Large intestine (tissue), 3 donors: ENCODE measurements at regions not wholly inside any gene's neighbourhood (a gene's known extent, or its start where the extent isn't known, plus 50 kb on each side); places are given as distances from the start of the nearest gene placed in this dataset.

ENCODE experiments used
- DNase-seq, 2 donors: peaks; one replicate each; pipeline versions ENCODE4 v3.0.0 to v3.0.0-alpha.2; 2013
- H3K27ac ChIP-seq: one replicate; pipeline ENCODE4 v1.5.1; 2013; ENCODE audit warnings: low read length
- H3K27me3 ChIP-seq: 2 replicates; pipeline ENCODE4 v1.6.1; 2013; ENCODE audit warnings: low read length; ENCODE audit not compliant: control insufficient read depth, insufficient read depth
- H3K36me3 ChIP-seq: 2 replicates; pipeline ENCODE4 v1.6.1; 2013; ENCODE audit warnings: low read length; ENCODE audit not compliant: control insufficient read depth, insufficient read depth
- H3K4me1 ChIP-seq: one replicate; pipeline ENCODE4 v1.6.1; 2013; ENCODE audit warnings: low read length; ENCODE audit not compliant: control insufficient read depth, insufficient read depth
- H3K4me3 ChIP-seq: one replicate; pipeline ENCODE4 v1.5.1; 2013; ENCODE audit warnings: low read length
- H3K9me3 ChIP-seq: one replicate; pipeline ENCODE4 v1.6.1; 2013; ENCODE audit warnings: mild to moderate bottlenecking, low read depth, low read length, moderate library complexity; ENCODE audit not compliant: control insufficient read depth
- WGBS: methylation state at CpG from one replicate; pipeline ENCODE4 v1.1.5; 2013; ENCODE audit warnings: low lambda C conversion rate; ENCODE audit not compliant: insufficient coverage; 5-methylcytosine and 5-hydroxymethylcytosine counted together

GRCh38 chr21:14602382-14602958 is 56.4 kb upstream of the SAMSN1 start:
- Histone ChIP-seq H3K4me3 (no peak overlapping the region), H3K4me1 (no peaks in the 10 kb centered on the region), H3K36me3 (no peaks in the 10 kb centered on the region), H3K9me3 (no peaks in the 10 kb centered on the region), H3K27me3 (no peaks in the 10 kb centered on the region), H3K27ac (no peak overlapping the region)
- WGBS: no CpG with 5 or more reads among the region's 1 CpG
- DNase-seq: no peak

- H3K27me3 ChIP-seq: no peaks in the 10 kb centered on the region
- no peak for DNase-seq
- H3K27ac ChIP-seq: no peak overlapping the region
- H3K9me3 ChIP-seq: no peaks in the 10 kb centered on the region
- no CpG with 5 or more reads among the region's 3 CpGs for WGBS
- no peaks in the 10 kb centered on the region for H3K36me3 ChIP-seq
- H3K4me3 ChIP-seq: no peak overlapping the region
- no peaks in the 10 kb centered on the region for H3K4me1 ChIP-seq
Observed at GRCh38 chr21:14600569-14601297, 54.6 kb upstream of the SAMSN1 start.

GRCh38 chr21:14598065-14598464 is 52.0 kb upstream of the SAMSN1 start:
- H3K27ac ChIP-seq: no peak overlapping the region
- H3K9me3 ChIP-seq: no peaks in the 10 kb centered on the region
- no peaks in the 10 kb centered on the region for H3K4me1 ChIP-seq
- no peaks in the 10 kb centered on the region for H3K36me3 ChIP-seq
- H3K27me3 ChIP-seq: no peaks in the 10 kb centered on the region
- H3K4me3 ChIP-seq: no peak overlapping the region
- DNase-seq: no peak
